Transverse colon (tissue), 4 donors: ENCODE measurements at regions not wholly inside any gene's neighbourhood (a gene's known extent, or its start where the extent isn't known, plus 50 kb on each side); places are given as distances from the start of the nearest gene placed in this dataset.

Source experiments
- DNase-seq: peaks from one replicate; pipeline ENCODE4 v3.0.0-alpha.2; 2019
- H3K27ac ChIP-seq, 4 donors: fragments of 200-600 bp; sonication (generic); 2 replicates each; pipeline ENCODE4 v1.5.1; 2016 to 2018; ENCODE audit warnings: inconsistent platforms in 4 of 4
- H3K27me3 ChIP-seq: fragments of 200-600 bp; sonication (generic); 2 replicates; pipeline ENCODE4 v1.5.1; 2017; ENCODE audit warnings: inconsistent platforms
- H3K36me3 ChIP-seq, 4 donors: fragments of 200-600 bp; sonication (generic); 2 replicates each; pipeline ENCODE4 v1.5.1; 2017 to 2019; ENCODE audit warnings: inconsistent platforms in 4 of 4
- H3K4me1 ChIP-seq, 4 donors: fragments of 200-600 bp; sonication (generic); 2 replicates each; pipeline ENCODE4 v1.5.1; 2017 to 2020; ENCODE audit warnings: inconsistent platforms in 4 of 4
- H3K4me3 ChIP-seq, 4 donors: fragments of 200-600 bp; sonication (generic); 1 replicate in 1 of 4; 2 replicates in 3 of 4; pipeline versions ENCODE4 v1.5.1 to v1.6.1; 2017 to 2019; ENCODE audit warnings: inconsistent platforms in 4 of 4
- H3K9me3 ChIP-seq, 2 donors: fragments of 200-600 bp; sonication (generic); 2 replicates each; pipeline ENCODE4 v1.5.1; 2017 to 2019; ENCODE audit warnings: inconsistent platforms in 2 of 2
- CTCF ChIP-seq, 5 experiments: fragments of 200-600 bp in 3 of 5; fragments of 450-650 bp in 2 of 5; sonication (generic) in 3 of 5; IDR thresholded peaks; 1 replicate in 2 of 5; 2 replicates in 3 of 5; pipeline ENCODE4 v1.5.1; 2016 to 2017; ENCODE audit warnings: antibody characterized with exemption in 5 of 5, inconsistent platforms in 3 of 5, mild to moderate bottlenecking in 2 of 5, moderate library complexity in 1 of 5
- EP300 ChIP-seq: sonication (generic); formaldehyde crosslinking; IDR thresholded peaks from one replicate; pipeline ENCODE4 v1.6.1; 2017; ENCODE audit warnings: antibody characterized with exemption, low read depth
- POLR2A ChIP-seq: fragments of 450-650 bp; IDR thresholded peaks from one replicate; pipeline ENCODE4 v1.6.1; 2016; ENCODE audit warnings: antibody characterized with exemption, mild to moderate bottlenecking, moderate library complexity
- POLR2AphosphoS5 ChIP-seq, 3 donors: sonication (generic); formaldehyde crosslinking; IDR thresholded peaks; one replicate each; pipeline ENCODE4 v1.6.1; 2016; ENCODE audit warnings: antibody characterized with exemption in 3 of 3
- WGBS, 2 donors: methylation state at CpG; one replicate each; pipeline ENCODE4 v1.1.5; 2018; ENCODE audit warnings: low coverage in 1 of 2; 5-methylcytosine and 5-hydroxymethylcytosine counted together
- in situ Hi-C, 4 donors: fragments of 200-750 bp; cut with MboI; loops; one replicate each; pipeline versions ENCODE4 v1.15.0 to v1.15.1; 2017; ENCODE audit warnings: low sequenced_read_pairs in 3 of 4, low pct_ligation_motif_present in 1 of 4, low pct_unique_long_range_greater_than_20kb in 1 of 4
- intact Hi-C: fragments of 100-400 bp; cut with DNase I; formaldehyde crosslinking; loops from one replicate; pipeline ENCODE4 v1.15.1; 2023; ENCODE audit warnings: low total_unique reads

GRCh38 chr12:21025656-21026055 is 105.3 kb upstream of the SLCO1B1 start:
- Histone ChIP-seq H3K27ac (no peak overlapping the region), H3K4me1 (peaks cover 0 to 5% (median 4%) of the 10 kb centered on the region in 4 donors), H3K27me3 (peaks cover 23% of the 10 kb centered on the region), H3K4me3 (no peak overlapping the region), H3K36me3 (no peaks in the 10 kb centered on the region), H3K9me3 (peaks cover 0 to 4% of the 10 kb centered on the region in 2 donors)
- 47 to 50% methylated on average over 1 of the region's 1 CpG for WGBS, 2 donors
- intact Hi-C loops: no loop called here
- no peak for DNase-seq
- in situ Hi-C loops: no loop called here
- no peak for TF ChIP-seq POLR2AphosphoS5 (IDR thresholded peaks at IDR 0.05)
- TF ChIP-seq CTCF (IDR thresholded peaks at IDR 0.05): no peak
- TF ChIP-seq EP300: no peak
- TF ChIP-seq POLR2A: no peak

GRCh38 chr12:21026302-21026701 is 104.7 kb upstream of the SLCO1B1 start:
- Histone ChIP-seq H3K9me3 (peaks cover 0 to 4% of the 10 kb centered on the region in 2 donors), H3K36me3 (no peaks in the 10 kb centered on the region), H3K4me1 (peaks cover 0 to 5% (median 4%) of the 10 kb centered on the region in 4 donors), H3K27ac (no peak overlapping the region), H3K27me3 (peaks cover 20% of the 10 kb centered on the region), H3K4me3 (no peak overlapping the region)
- WGBS, 2 donors: 12 to 15% methylated on average over 3 of the region's 3 CpGs
- in situ Hi-C loops: no loop called here
- no peak for TF ChIP-seq CTCF (IDR thresholded peaks at IDR 0.05)
- peak in 1 of 3 donors; percentile 31 for TF ChIP-seq POLR2AphosphoS5 (IDR thresholded peaks at IDR 0.05)
- intact Hi-C loops: no loop called here
- no peak for DNase-seq

GRCh38 chr12:21054334-21054733 is 76.7 kb upstream of the SLCO1B1 start:
- in situ Hi-C loops (no loop called here), intact Hi-C loops (no loop called here)
- Histone ChIP-seq H3K36me3 (no peaks in the 10 kb centered on the region), H3K4me3 (no peak overlapping the region), H3K9me3 (no peaks in the 10 kb centered on the region), H3K27me3 (no peaks in the 10 kb centered on the region), H3K4me1 (no peaks in the 10 kb centered on the region), H3K27ac (no peak overlapping the region)
- TF ChIP-seq EP300 (no peak), POLR2AphosphoS5 (IDR thresholded peaks at IDR 0.05) (no peak), CTCF (IDR thresholded peaks at IDR 0.05) (no peak), POLR2A (no peak)
- DNase-seq: no peak
- WGBS, 2 donors: 60 to 62% methylated on average over 4 of the region's 4 CpGs

- TF ChIP-seq POLR2A (no peak), EP300 (no peak), CTCF (IDR thresholded peaks at IDR 0.05) (peak; percentile 13 to 29 (median 15)), POLR2AphosphoS5 (IDR thresholded peaks at IDR 0.05) (no peak)
- in situ Hi-C loops (no loop called here), intact Hi-C loops (no loop called here)
- H3K36me3 ChIP-seq: no peaks in the 10 kb centered on the region
- no peaks in the 10 kb centered on the region for H3K4me1 ChIP-seq
- no peak overlapping the region for H3K4me3 ChIP-seq
- H3K27me3 ChIP-seq: no peaks in the 10 kb centered on the region
- no peak for DNase-seq
- H3K27ac ChIP-seq: no peak overlapping the region
- peaks cover 0 to 3% of the 10 kb centered on the region in 2 donors for H3K9me3 ChIP-seq
These were observed 65.1 kb upstream of the SLCO1B1 start for GRCh38 chr12:21065845-21066244.
